Lower leg skin (tissue), 4 donors: ENCODE measurements at regions not wholly inside any gene's neighbourhood (a gene's known extent, or its start where the extent isn't known, plus 50 kb on each side); places are given as distances from the start of the nearest gene placed in this dataset.

Experiments
- DNase-seq, 2 donors: peaks; one replicate each; pipeline ENCODE4 v3.0.0-alpha.2; 2019; ENCODE audit warnings: low spot score in 2 of 2
- H3K4me3 ChIP-seq: fragments of 200-600 bp; sonication (generic); 2 replicates; pipeline ENCODE4 v1.5.1; 2017; ENCODE audit warnings: mild to moderate bottlenecking, low read depth; ENCODE audit not compliant: poor library complexity, severe bottlenecking
- CTCF ChIP-seq, 3 donors: fragments of 450-650 bp; IDR thresholded peaks; one replicate each; pipeline ENCODE4 v1.5.1; 2016; ENCODE audit warnings: antibody characterized with exemption in 3 of 3, mild to moderate bottlenecking in 3 of 3, moderate library complexity in 2 of 3
- POLR2A ChIP-seq, 2 donors: fragments of 450-650 bp; IDR thresholded peaks; one replicate each; pipeline ENCODE4 v1.6.1; 2016 to 2017; ENCODE audit warnings: antibody characterized with exemption in 2 of 2, mild to moderate bottlenecking in 1 of 2, moderate library complexity in 1 of 2
- WGBS, 2 donors: methylation state at CpG; one replicate each; pipeline ENCODE4 v1.1.5; 2018; 5-methylcytosine and 5-hydroxymethylcytosine counted together
- intact Hi-C: fragments of 100-400 bp; cut with DNase I; formaldehyde crosslinking; loops from one replicate; pipeline ENCODE4 v1.15.0; 2023; ENCODE audit warnings: low total_unique reads

GRCh38 chr4:111209706-111210105 lies 586.8 kb upstream of the PITX2 start:
- TF ChIP-seq CTCF (IDR thresholded peaks at IDR 0.05) (no peak), POLR2A (IDR thresholded peaks at IDR 0.05) (no peak)
- intact Hi-C loops = no loop called here
- WGBS, 2 donors = 32 to 48% methylated on average over 2 of the region's 2 CpGs
- no peak for DNase-seq
- no peak overlapping the region for H3K4me3 ChIP-seq

GRCh38 chr4:111210595-111210994 lies 587.7 kb upstream of the PITX2 start:
- intact Hi-C loops = no loop called here

GRCh38 chr4:111213531-111213930 lies 590.7 kb upstream of the PITX2 start:
- H3K4me3 ChIP-seq = no peak overlapping the region
- no peak for TF ChIP-seq POLR2A (IDR thresholded peaks at IDR 0.05)
- no peak for TF ChIP-seq CTCF (IDR thresholded peaks at IDR 0.05)
- no peak for DNase-seq
- WGBS, 2 donors = 41 to 44% methylated on average over 4 of the region's 4 CpGs
- intact Hi-C loops = no loop called here

More at GRCh38 chr4:111210595-111210994, 587.7 kb upstream of the PITX2 start:
- TF ChIP-seq CTCF (IDR thresholded peaks at IDR 0.05) = no peak
- no peak for TF ChIP-seq POLR2A (IDR thresholded peaks at IDR 0.05)
- no peak for DNase-seq
- no peak overlapping the region for H3K4me3 ChIP-seq
- WGBS, 2 donors = 38 to 45% methylated on average over 7 of the region's 7 CpGs

GRCh38 chr4:111214371-111214770 lies 591.5 kb upstream of the PITX2 start:
- TF ChIP-seq POLR2A (IDR thresholded peaks at IDR 0.05) (no peak), CTCF (IDR thresholded peaks at IDR 0.05) (no peak)
- DNase-seq = no peak

GRCh38 chr4:111215755-111216154 lies 592.9 kb upstream of the PITX2 start:
- TF ChIP-seq CTCF (IDR thresholded peaks at IDR 0.05) (no peak), POLR2A (IDR thresholded peaks at IDR 0.05) (no peak)
- H3K4me3 ChIP-seq = no peak overlapping the region
- no peak for DNase-seq
- intact Hi-C loops = no loop called here

More at GRCh38 chr4:111214371-111214770, 591.5 kb upstream of the PITX2 start:
- no peak overlapping the region for H3K4me3 ChIP-seq
- 9 to 24% methylated on average over 1 of the region's 1 CpG for WGBS, 2 donors
- intact Hi-C loops = no loop called here

- no peak for DNase-seq
- no peak for TF ChIP-seq CTCF (IDR thresholded peaks at IDR 0.05)
- TF ChIP-seq POLR2A (IDR thresholded peaks at IDR 0.05) = no peak
- no peak overlapping the region for H3K4me3 ChIP-seq
- intact Hi-C loops = no loop called here
Observed at GRCh38 chr4:111216791-111217190, 593.9 kb upstream of the PITX2 start.
